H1 (cell line): ENCODE measurements at regions not wholly inside any gene's neighbourhood (a gene's known extent, or its start where the extent isn't known, plus 50 kb on each side); places are given as distances from the start of the nearest gene placed in this dataset.

ENCODE experiments used
- BRCA1 ChIP-seq: IDR thresholded peaks from 2 replicates; pipeline ENCODE4 v1.6.1; 2012; ENCODE audit warnings: low read depth, low read length, improper control_type of control experiment
- CTBP2 ChIP-seq: IDR thresholded peaks from 2 replicates; pipeline ENCODE4 v1.7.0; 2011; ENCODE audit warnings: borderline replicate concordance, mild to moderate bottlenecking, moderate library complexity, mixed read lengths, low read length; ENCODE audit not compliant: insufficient read depth, insufficient read length
- EZH2 ChIP-seq: fragments of 200-600 bp; sonication (generic); IDR thresholded peaks from 2 replicates; pipeline ENCODE4 v1.7.1; 2012; ENCODE audit warnings: low read depth, mild to moderate bottlenecking, moderate library complexity, low read length, inconsistent platforms; ENCODE audit not compliant: severe bottlenecking
- KDM1A ChIP-seq: fragments of 200-600, 300-600 bp; sonication (generic); IDR thresholded peaks from 2 replicates; pipeline ENCODE4 v1.7.1; 2016; ENCODE audit warnings: mild to moderate bottlenecking, low read length, borderline replicate concordance
- POLR2A ChIP-seq, 2 experiments: IDR thresholded peaks; 1 replicate in 1 of 2; 2 replicates in 1 of 2; pipeline ENCODE4 v1.6.1; 2011; ENCODE audit warnings: low read depth in 2 of 2, low read length in 2 of 2, mild to moderate bottlenecking in 2 of 2; ENCODE audit errors: control extremely low read depth in 1 of 2
- RFX5 ChIP-seq: IDR thresholded peaks from 2 replicates; pipeline ENCODE4 v1.6.1; 2011; ENCODE audit warnings: low read depth, low read length, improper control_type of control experiment, borderline replicate concordance
- TAF1 ChIP-seq: IDR thresholded peaks from 2 replicates; pipeline ENCODE4 v1.6.1; 2011; ENCODE audit warnings: mild to moderate bottlenecking, low read depth, low read length
- TAF7 ChIP-seq: optimal IDR thresholded peaks from 2 replicates; pipeline ENCODE3; 2011; ENCODE audit warnings: low read depth, mild to moderate bottlenecking, inconsistent platforms, low read length, moderate library complexity, borderline replicate concordance
- USF2 ChIP-seq: IDR thresholded peaks from 2 replicates; pipeline ENCODE4 v1.6.1; 2011; ENCODE audit warnings: low read length, improper control_type of control experiment
- TF ChIP-seq, protein P1 (sequence below), 3 experiments: IDR thresholded peaks; 1 replicate in 2 of 3; 2 replicates in 1 of 3; pipeline versions ENCODE4 v1.5.1 to v1.6.1; 2011; ENCODE audit warnings: low read length in 3 of 3, mild to moderate bottlenecking in 3 of 3, inconsistent platforms in 2 of 3, low read depth in 1 of 3, moderate library complexity in 1 of 3; ENCODE audit not compliant: insufficient read depth in 1 of 3; ENCODE audit errors: control extremely low read depth in 1 of 3
- TF ChIP-seq, protein P2 (sequence below): IDR thresholded peaks from 2 replicates; pipeline ENCODE4 v1.6.1; 2012; ENCODE audit warnings: inconsistent platforms

DNA sequence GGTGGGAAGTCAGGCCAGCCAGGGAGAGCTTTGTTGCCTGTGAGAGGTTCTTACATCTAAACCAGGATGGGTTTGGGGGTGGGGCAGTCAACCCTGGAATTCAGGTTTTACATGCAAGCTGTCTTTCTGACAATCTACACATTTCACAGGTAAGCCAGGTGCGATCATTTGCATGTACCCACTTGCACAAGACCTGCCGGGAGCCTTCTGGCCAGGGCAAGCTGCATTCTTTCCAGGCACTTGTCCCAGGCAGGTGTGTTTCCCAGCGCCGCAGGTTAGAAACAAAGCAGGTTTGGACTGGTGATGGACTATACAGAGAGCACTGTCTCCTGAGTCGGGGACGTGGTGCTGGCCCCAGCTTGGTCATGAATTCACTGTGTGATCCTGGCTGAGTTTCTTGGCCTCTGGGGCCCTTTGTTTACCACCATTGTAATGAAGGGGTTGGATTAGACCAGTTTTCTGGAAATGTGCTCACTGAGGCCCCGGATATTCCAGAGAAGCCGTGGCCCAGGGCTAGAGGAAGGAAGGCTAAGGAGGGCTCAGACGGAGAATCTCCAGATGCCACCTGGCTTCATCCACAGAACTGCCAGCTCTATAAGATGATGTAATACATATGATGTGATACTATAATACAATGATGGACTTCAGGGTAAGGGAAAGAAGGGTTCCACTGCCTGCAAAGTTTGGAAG lies 205.2 kb upstream of the SVIL start:
- TF ChIP-seq, protein P1, sequence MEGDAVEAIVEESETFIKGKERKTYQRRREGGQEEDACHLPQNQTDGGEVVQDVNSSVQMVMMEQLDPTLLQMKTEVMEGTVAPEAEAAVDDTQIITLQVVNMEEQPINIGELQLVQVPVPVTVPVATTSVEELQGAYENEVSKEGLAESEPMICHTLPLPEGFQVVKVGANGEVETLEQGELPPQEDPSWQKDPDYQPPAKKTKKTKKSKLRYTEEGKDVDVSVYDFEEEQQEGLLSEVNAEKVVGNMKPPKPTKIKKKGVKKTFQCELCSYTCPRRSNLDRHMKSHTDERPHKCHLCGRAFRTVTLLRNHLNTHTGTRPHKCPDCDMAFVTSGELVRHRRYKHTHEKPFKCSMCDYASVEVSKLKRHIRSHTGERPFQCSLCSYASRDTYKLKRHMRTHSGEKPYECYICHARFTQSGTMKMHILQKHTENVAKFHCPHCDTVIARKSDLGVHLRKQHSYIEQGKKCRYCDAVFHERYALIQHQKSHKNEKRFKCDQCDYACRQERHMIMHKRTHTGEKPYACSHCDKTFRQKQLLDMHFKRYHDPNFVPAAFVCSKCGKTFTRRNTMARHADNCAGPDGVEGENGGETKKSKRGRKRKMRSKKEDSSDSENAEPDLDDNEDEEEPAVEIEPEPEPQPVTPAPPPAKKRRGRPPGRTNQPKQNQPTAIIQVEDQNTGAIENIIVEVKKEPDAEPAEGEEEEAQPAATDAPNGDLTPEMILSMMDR (IDR thresholded peaks at IDR 0.05; ENCODE audit: control extremely low read depth in 1 of 3, insufficient read depth in 1 of 3, low read depth in 1 of 3, low read length in 3 of 3), result no peak
- TF ChIP-seq USF2 (no peak), EZH2 (no peak), BRCA1 (no peak), CTBP2 (no peak), RFX5 (no peak), TAF1 (no peak), KDM1A (no peak), TAF7 (no peak), POLR2A (IDR thresholded peaks at IDR 0.05; ENCODE audit: control extremely low read depth in 1 of 2, low read depth in 2 of 2, low read length in 2 of 2) (no peak)
- TF ChIP-seq, protein P2, sequence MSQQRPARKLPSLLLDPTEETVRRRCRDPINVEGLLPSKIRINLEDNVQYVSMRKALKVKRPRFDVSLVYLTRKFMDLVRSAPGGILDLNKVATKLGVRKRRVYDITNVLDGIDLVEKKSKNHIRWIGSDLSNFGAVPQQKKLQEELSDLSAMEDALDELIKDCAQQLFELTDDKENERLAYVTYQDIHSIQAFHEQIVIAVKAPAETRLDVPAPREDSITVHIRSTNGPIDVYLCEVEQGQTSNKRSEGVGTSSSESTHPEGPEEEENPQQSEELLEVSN, result no peak
